ELF-1 (cell line): ENCODE measurements at regions not wholly inside any gene's neighbourhood (a gene's known extent, or its start where the extent isn't known, plus 50 kb on each side); places are given as distances from the start of the nearest gene placed in this dataset.

ENCODE experiments used
- DNase-seq: peaks from one replicate; pipeline ENCODE4 v3.0.0-alpha.2; 2016; ENCODE audit warnings: low read depth, low spot score

- DNase-seq, result no peak
Observed at GRCh38 chr2:236852100-236852976, 233.4 kb upstream of the COPS8 start.

GRCh38 chr2:236852977-236853374, 232.7 kb upstream of the COPS8 start:
- no peak for DNase-seq

GRCh38 chr2:236853585-236854051, 232.1 kb upstream of the COPS8 start:
- peak; percentile 82 for DNase-seq

- DNase-seq, result no peak
Observed at GRCh38 chr2:236855176-236855865, 230.4 kb upstream of the COPS8 start.

GRCh38 chr2:236855866-236856847, 229.5 kb upstream of the COPS8 start:
- DNase-seq, result peak; percentile 96

GRCh38 chr2:236856848-236857235, 228.8 kb upstream of the COPS8 start:
- no peak for DNase-seq

GRCh38 chr2:236857246-236857645, 228.4 kb upstream of the COPS8 start:
- DNase-seq, result peak; percentile 88

- DNase-seq, result peak; percentile 59
Observed at GRCh38 chr2:236857781-236858180, 227.9 kb upstream of the COPS8 start.

- no peak for DNase-seq
Observed at GRCh38 chr2:236858661-236859060, 227.0 kb upstream of the COPS8 start.

- peak; percentile 87 for DNase-seq
Observed at GRCh38 chr2:236859908-236860307, 225.8 kb upstream of the COPS8 start.

- no peak for DNase-seq
Observed at GRCh38 chr2:236861196-236861875, 224.4 kb upstream of the COPS8 start.

- DNase-seq, result no peak
Observed at GRCh38 chr2:236861944-236862343, 223.7 kb upstream of the COPS8 start.

- DNase-seq, result no peak
Observed at GRCh38 chr2:236862526-236862925, 223.2 kb upstream of the COPS8 start.

GRCh38 chr2:236862961-236863728, 222.5 kb upstream of the COPS8 start:
- DNase-seq, result no peak

- DNase-seq, result no peak
Observed at GRCh38 chr2:236863729-236864126, 222.0 kb upstream of the COPS8 start.

- DNase-seq, result no peak
Observed at GRCh38 chr2:236865052-236865451, 220.6 kb upstream of the COPS8 start.

- no peak for DNase-seq
Observed at GRCh38 chr2:236866542-236867340, 218.9 kb upstream of the COPS8 start.

- peak; percentile 54 for DNase-seq
Observed at GRCh38 chr2:236867441-236868260, 218.0 kb upstream of the COPS8 start.

- no peak for DNase-seq
Observed at GRCh38 chr2:236870370-236870769, 215.3 kb upstream of the COPS8 start.
